ENCODE measurements at regions not wholly inside any gene's neighbourhood (a gene's known extent, or its start where the extent isn't known, plus 50 kb on each side); places are given as distances from the start of the nearest gene placed in this dataset.
"Not testable (repeated sequence)": the region's sequence is repeated elsewhere in the genome, so short reads cannot be mapped to it uniquely, and the experiment has no call there.

- DNase-seq (ENCODE audit: low read depth in 2 of 2): no peak
Measured at GRCh38 chr2:208929894-208930427, 493.9 kb upstream of the MAP2 start.

DNA sequence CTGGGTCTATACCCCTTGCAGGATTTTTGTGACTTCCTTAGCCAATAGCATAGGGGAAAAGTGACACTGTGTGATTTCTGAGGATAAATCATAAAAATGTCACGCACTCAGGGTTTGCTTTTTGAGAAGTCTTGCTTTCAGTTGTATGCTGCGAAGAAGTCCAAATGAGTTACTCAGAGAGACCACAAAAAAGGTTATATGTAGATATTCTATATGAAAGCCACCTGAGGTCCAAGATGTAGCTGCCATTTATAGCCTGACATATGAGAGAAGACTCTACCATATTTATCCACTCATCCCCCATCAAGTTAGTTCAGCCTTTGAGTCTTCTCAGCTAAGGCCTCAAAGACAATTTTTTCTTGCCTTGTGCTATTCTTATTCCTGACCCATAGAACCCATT is 488.3 kb upstream of the MAP2 start:
- DNase-seq (ENCODE audit: low read depth in 2 of 2): no peak

GRCh38 chr2:208937521-208937920 is 486.3 kb upstream of the MAP2 start:
- no peak for DNase-seq (ENCODE audit: low read depth in 2 of 2)

GRCh38 chr2:208939852-208940251 is 484.0 kb upstream of the MAP2 start:
- no peak for DNase-seq (ENCODE audit: low read depth in 2 of 2)

DNA sequence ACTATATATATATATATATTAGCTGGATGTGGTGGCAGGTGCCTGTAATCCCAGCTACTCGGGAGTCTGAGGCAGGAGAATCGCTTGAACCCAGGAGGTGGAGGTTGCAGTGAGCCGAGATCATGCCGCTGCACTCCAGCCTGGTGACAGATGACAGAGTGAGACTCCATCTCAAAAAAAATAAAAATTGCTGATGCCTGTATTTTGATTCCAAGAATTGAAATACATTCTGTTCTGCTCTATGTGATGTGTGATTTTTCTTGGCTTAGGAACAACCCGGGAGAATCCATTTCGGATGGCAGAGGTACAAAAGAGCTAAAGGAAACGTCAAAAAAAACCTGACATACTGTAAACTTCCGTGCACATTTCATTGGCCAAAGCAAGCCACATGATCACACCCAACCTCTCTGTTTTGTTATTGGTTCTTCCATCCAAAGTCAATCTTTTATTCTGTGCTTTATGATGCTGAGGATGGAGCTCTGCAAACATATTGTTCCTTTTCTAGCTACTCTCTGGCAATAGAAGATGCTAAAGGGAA is 478.1 kb upstream of the MAP2 start:
- DNase-seq (ENCODE audit: low read depth in 2 of 2): no peak

DNA sequence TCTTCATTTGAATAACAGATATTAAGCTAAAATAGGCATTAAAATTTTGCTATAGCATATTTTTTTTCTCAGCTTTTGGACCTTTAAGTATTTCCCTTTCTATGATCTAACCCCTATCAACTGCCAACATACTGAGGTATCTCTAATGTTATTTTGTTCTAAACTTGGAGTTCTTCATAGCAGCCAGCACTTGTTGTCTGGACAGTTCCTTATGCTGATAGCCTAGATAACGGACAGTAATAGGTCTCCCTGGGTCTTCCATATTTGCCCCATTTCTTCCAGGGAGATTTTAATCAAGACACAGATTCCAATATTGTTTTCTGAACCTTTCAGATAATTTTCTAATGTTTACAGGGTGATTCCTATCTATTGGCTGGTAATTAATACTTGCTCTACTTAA is 475.8 kb upstream of the MAP2 start:
- DNase-seq (ENCODE audit: low read depth in 2 of 2): no peak

DNA sequence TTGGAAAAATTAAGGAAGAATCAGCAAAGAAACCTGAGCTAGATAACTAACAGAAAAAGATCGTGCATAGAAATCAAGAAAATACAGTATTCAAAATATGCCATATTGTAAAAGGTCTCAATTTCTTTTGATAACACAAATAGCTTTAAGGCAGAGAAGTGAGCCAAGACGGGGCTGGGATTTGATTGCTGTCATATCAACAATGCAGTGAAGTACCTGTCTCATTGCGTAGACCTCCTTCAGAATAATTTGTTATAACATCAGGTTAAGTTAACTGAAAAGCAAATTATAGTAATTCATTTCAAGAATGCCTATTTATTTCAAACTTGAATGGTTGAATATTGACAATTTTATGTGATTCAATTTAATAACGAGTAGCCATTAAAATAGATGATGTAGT is 453.8 kb upstream of the MAP2 start:
- no peak for DNase-seq (ENCODE audit: low read depth in 2 of 2)

DNA sequence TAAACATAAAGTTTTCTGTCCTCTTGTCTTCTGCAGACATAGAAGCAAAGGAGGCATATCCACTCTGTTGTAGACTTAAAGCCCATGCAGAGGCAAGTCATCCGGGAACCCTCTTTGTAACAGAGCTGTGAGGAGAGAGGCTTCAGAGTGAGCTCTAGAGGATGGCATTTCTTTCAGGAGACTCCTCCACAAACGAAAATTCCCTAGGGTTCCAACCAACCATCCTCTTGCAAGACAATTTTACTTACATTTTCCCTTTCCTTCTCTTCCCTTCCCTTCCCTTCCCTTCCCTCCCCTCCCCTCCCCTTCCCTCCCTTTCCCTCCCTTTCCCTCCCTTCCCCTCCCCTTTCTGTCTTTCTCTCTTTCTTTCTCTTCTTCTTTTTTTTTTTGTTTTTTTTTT is 446.3 kb upstream of the MAP2 start:
- DNase-seq (ENCODE audit: low read depth in 2 of 2): no peak

DNA sequence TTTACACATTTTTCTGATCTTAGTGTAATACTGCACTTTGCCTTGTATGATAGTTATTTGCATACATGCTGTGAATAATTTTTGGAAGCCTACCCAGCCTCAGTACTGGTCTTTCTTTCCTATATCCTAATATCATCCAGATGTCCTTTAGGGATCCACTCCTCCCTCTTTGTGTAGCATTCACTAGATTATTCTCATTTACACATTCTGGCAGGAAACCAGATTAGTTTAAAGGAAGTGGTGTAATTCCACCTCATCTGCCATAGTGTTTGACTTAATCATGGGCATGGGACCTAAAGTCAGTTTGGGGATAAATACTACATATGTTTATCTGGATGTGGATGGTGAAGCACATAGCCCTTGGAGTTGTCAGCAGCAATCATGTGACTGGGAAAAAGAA is 444.9 kb upstream of the MAP2 start:
- DNase-seq (ENCODE audit: low read depth in 2 of 2): peak; percentile 66

DNA sequence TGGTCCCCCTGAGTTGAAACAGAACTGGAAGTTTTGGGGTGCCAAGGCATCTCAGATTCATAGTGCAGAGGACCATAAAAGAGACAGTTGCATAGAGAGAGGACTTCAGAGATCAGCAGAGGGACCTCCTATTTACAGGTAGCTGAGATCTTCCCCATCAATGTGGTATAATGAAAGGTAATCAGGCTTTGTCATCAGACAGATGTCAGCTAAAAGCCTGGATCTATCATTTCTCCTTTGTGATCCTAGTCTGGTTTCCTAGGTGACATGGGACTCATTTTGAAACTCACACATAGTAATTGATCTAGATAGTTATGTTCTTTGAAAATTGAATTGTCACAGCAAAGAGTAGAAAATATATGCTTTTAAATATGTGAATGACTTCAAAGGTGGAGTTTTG is 443.5 kb upstream of the MAP2 start:
- no peak for DNase-seq (ENCODE audit: low read depth in 2 of 2)

GRCh38 chr2:208982831-208983230 is 441.0 kb upstream of the MAP2 start:
- DNase-seq (ENCODE audit: low read depth in 2 of 2): no peak

GRCh38 chr2:208983486-208983885 is 440.4 kb upstream of the MAP2 start:
- no peak for DNase-seq (ENCODE audit: low read depth in 2 of 2)

DNA sequence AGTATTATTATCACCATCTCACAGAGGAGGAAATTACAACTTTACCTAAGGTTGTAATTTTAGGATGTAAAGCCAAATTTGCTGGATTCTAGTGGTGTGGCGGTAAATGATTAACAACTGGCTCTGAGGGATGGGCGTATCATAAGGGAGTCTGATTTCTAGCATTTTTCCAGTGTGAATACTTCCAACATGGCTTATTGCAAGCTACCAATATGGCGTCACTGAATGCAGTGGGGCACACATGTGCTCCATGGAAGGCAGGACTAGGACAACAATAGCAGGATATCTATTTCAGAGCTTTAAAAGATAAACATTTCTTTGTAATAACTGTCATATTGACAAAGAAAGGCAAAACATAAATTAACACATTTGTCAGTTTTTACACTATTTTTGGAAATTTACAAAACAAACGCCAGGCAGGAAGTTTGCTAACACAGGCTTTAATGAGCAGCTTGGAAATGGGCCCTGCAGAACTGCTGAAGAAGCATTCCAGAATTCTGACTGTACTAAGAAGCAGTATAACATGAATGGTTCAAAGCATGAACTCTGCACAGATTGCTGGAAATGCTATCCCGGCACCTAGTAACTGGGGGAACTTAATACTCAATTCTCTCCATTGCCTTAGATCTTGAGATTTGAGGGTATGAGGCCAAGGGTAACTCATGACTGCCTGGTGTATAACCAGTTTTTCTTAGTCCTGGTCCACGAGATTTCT is 439.3 kb upstream of the MAP2 start:
- DNase-seq (ENCODE audit: low read depth in 2 of 2): peak; percentile 35 to 38

GRCh38 chr2:208985644-208986043 is 438.2 kb upstream of the MAP2 start:
- no peak for DNase-seq (ENCODE audit: low read depth in 2 of 2)

GRCh38 chr2:208990716-208991115 is 433.1 kb upstream of the MAP2 start:
- DNase-seq (ENCODE audit: low read depth in 2 of 2): no peak

DNA sequence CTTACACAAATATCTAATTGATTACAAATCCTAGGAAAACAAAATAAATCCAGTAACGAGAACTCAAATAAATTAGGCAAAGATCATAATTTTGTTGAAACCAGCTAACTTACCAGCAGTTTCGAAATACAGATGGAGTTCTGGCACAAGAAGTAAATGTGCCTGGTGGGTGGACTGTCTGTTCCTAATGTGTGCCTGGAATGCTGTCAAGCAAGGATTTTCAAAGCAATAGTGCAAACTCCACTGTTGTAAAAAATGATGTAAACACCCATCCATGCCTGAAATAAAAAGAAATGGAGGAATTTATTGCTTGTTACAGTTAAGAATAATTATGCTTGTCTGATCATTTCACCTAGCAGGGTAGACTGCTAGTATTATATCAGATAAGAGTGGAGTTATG is 423.9 kb upstream of the MAP2 start:
- DNase-seq (ENCODE audit: low read depth in 2 of 2): no peak

- DNase-seq (ENCODE audit: low read depth in 2 of 2): no peak
Measured at GRCh38 chr2:209002054-209002453, 421.8 kb upstream of the MAP2 start.

GRCh38 chr2:209005371-209005770 is 418.5 kb upstream of the MAP2 start:
- DNase-seq (ENCODE audit: low read depth in 2 of 2): no peak

- no peak for DNase-seq (ENCODE audit: low read depth in 2 of 2)
Measured at GRCh38 chr2:209008636-209009287, 415.1 kb upstream of the MAP2 start.

GRCh38 chr2:209018633-209019032 is 405.2 kb upstream of the MAP2 start:
- not testable (repeated sequence) for DNase-seq (ENCODE audit: low read depth in 2 of 2)

DNA sequence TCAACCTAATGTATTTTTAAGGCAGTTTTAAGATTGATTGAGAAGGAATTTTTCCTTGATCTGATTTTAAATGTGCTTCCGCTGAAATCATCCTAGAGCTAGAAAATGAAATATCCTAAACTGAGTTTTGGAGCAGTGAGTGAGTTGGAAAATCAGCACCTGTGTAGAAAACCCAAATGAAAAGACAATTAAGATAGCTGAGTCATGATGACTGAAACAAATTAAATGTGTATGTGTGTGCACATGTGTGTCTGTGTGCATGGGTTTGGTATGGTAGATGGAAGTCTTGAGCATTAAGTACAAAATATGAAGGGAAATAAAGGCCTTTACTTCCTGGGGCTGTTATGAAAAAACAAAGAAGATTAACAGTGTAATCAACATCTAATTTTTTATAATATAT is 394.6 kb upstream of the MAP2 start:
- DNase-seq (ENCODE audit: low read depth in 2 of 2): no peak

GRCh38 chr2:209044307-209044706 is 379.5 kb upstream of the MAP2 start:
- DNase-seq (ENCODE audit: low read depth in 2 of 2): no peak

DNA sequence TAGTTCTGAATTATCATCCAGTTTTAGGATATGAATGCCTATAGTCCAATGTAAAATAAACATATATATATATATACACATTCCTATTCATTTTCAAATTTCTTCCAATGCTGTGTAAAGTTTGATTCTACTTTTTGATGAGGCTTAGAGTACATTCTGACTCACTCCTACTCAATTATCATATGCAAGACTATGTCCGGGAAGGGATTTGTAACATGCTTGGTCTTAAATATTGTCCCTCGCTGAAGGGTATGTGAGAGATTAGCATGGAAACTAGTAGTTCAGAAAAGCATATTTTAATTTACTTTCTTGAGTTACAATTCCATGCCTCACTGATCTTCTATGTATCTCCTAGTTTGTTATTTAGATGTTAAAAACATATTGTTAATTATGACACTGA is 377.7 kb upstream of the MAP2 start:
- no peak for DNase-seq (ENCODE audit: low read depth in 2 of 2)
